Activated B cell treated with CpG ODN at 0.5 μM for 24 hours (primary cell): ENCODE measurements at regions not wholly inside any gene's neighbourhood (a gene's known extent, or its start where the extent isn't known, plus 50 kb on each side); places are given as distances from the start of the nearest gene placed in this dataset.

Experiments used
- ATAC-seq: fragments of 200-7000 bp; cut with Tn5 transposase; one replicate; pipeline ENCODE4 v1.10.0; 2021; ENCODE audit warnings: low read depth, mild to moderate bottlenecking, moderate library complexity
- CTCF ChIA-PET: fragments of 350-600 bp; sonication (Branson Sonifier 250); formaldehyde crosslinking; loops from one replicate; lab custom pipeline; 2021; ENCODE audit warnings: antibody characterized with exemption; lab: Charles Lee
- POLR2A ChIA-PET: fragments of 350-600 bp; sonication (Branson Sonifier 250); formaldehyde crosslinking; loops from one replicate; lab custom pipeline; 2021; ENCODE audit warnings: antibody characterized with exemption; lab: Charles Lee
- DNase-seq: peaks from one replicate; pipeline ENCODE4 v3.0.0; 2022
- H3K27ac Mint-ChIP-seq: one replicate; pipeline ENCODE4 v1.8.0; 2020; ENCODE audit warnings: mixed read lengths
- H3K27me3 Mint-ChIP-seq: one replicate; pipeline ENCODE4 v1.8.0; 2021; ENCODE audit warnings: mixed read lengths
- H3K36me3 Mint-ChIP-seq: one replicate; pipeline ENCODE4 v1.8.0; 2021; ENCODE audit warnings: low read depth, mixed read lengths
- H3K4me1 Mint-ChIP-seq: one replicate; pipeline ENCODE4 v1.8.0; 2021; ENCODE audit warnings: mixed read lengths
- H3K4me3 Mint-ChIP-seq: one replicate; pipeline ENCODE4 v1.8.0; 2020; ENCODE audit warnings: mild to moderate bottlenecking, mixed read lengths
- H3K9me3 Mint-ChIP-seq: one replicate; pipeline ENCODE4 v1.8.0; 2020; ENCODE audit warnings: mixed read lengths
- intact Hi-C: fragments of 100-400 bp; cut with micrococcal nuclease; formaldehyde crosslinking; loops from one replicate; pipeline ENCODE4 v1.15.1; 2024
- TF ChIP-seq, protein P1 (sequence below): fragments of 200-600 bp; IDR thresholded peaks from one replicate; pipeline ENCODE4 v1.8.0; 2022; ENCODE audit warnings: antibody characterized with exemption, mild to moderate bottlenecking

DNA sequence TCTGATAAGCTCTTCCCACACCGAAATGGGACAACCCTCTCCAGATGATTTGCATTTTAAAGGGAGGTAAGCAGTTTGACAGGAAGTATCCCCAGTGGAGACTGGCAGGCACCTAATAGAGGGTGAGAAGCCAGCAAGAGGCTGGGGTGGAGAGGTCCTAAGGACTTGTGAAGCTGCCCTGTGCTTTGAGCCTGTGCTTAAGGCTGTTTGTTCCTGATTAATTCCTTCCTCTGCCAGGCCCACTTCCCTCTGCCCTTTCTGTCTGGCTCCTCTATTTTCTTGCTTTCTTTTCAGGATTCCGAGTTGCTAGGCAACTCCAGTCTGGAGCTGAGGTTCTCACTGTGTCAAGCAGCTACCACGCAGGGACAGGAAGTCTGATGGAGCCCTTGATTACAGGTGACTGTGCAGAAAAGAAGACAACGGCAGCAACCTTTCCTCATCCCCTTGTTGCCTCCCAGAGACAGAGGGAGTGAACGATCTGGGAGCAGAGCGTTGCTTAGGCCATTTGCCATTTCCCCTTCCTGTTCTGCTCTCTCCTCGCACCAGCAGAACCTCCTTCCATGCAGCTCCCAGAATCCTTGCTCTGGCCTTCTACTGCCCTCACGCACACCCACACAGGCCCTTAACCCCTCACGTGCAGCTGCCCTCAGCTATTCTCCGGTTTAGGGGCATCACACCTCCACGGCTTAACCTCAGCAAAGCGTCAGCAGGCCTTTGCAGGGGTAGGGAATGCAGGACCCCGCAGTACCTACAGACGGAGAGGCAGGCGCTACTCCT, 103.6 kb upstream of the CELF4 start:
- CTCF ChIA-PET: no interaction called here
- Mint-ChIP-seq H3K27ac (no peak overlapping the region), H3K9me3 (no peaks in the 10 kb centered on the region), H3K4me1 (no peaks in the 10 kb centered on the region), H3K27me3 (no peaks in the 10 kb centered on the region), H3K36me3 (no peaks in the 10 kb centered on the region), H3K4me3 (no peak overlapping the region)
- TF ChIP-seq, protein P1, sequence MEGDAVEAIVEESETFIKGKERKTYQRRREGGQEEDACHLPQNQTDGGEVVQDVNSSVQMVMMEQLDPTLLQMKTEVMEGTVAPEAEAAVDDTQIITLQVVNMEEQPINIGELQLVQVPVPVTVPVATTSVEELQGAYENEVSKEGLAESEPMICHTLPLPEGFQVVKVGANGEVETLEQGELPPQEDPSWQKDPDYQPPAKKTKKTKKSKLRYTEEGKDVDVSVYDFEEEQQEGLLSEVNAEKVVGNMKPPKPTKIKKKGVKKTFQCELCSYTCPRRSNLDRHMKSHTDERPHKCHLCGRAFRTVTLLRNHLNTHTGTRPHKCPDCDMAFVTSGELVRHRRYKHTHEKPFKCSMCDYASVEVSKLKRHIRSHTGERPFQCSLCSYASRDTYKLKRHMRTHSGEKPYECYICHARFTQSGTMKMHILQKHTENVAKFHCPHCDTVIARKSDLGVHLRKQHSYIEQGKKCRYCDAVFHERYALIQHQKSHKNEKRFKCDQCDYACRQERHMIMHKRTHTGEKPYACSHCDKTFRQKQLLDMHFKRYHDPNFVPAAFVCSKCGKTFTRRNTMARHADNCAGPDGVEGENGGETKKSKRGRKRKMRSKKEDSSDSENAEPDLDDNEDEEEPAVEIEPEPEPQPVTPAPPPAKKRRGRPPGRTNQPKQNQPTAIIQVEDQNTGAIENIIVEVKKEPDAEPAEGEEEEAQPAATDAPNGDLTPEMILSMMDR: no peak
- ATAC-seq (no peak), DNase-seq (no peak)
- POLR2A ChIA-PET: no interaction called here
- intact Hi-C loops: no loop called here

DNA sequence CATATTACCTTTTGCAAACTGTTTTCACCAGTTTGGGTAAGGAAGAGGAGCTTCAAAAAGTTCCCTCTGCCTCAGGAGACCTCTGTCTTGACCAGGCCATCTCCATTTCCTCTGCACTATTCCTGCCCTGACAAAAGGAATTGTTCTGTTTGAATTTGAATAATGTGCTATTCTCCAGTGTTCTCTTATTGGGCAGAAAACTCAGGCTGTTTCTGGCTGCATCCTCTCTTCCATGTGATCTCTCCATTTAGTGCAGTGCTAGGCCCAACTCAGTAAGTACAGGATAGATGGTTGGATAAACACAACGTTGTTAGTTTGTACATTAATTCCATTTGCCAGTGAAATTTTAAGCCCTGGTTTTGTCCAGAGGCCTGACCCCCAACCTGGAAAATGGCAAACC, 102.2 kb upstream of the CELF4 start:
- ATAC-seq: no peak
- ChIA-PET POLR2A (no interaction called here), CTCF (no interaction called here)
- Mint-ChIP-seq H3K27me3 (no peaks in the 10 kb centered on the region), H3K4me3 (no peak overlapping the region), H3K36me3 (no peaks in the 10 kb centered on the region), H3K27ac (no peak overlapping the region), H3K9me3 (no peaks in the 10 kb centered on the region), H3K4me1 (no peaks in the 10 kb centered on the region)
- TF ChIP-seq, protein P1: no peak
- intact Hi-C loops: no loop called here
- no peak for DNase-seq

DNA sequence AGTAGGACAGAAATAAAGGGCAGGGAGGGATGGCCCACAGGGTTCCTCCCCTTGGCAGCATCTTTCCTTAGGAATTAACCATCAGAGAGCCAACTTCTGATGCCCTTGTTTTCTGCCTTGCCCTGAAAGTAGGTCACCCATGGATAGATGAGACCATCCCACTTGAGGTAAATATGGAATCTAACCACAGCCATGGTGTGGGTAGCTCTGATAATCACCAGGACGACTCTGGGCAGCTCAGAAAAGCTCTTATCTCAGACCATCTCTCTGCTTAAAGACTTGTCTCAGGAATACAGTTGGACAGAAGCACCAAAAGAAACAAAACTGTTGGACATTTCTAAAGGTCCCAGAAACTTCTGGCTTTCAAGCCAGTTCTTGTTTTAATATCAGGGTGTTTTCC, 101.4 kb upstream of the CELF4 start:
- Mint-ChIP-seq H3K27me3 (no peaks in the 10 kb centered on the region), H3K4me1 (no peaks in the 10 kb centered on the region), H3K36me3 (no peaks in the 10 kb centered on the region), H3K27ac (no peak overlapping the region), H3K4me3 (no peak overlapping the region), H3K9me3 (no peaks in the 10 kb centered on the region)
- POLR2A ChIA-PET: no interaction called here
- CTCF ChIA-PET: no interaction called here
- intact Hi-C loops: no loop called here
- DNase-seq (no peak), ATAC-seq (no peak)
- TF ChIP-seq, protein P1: no peak

DNA sequence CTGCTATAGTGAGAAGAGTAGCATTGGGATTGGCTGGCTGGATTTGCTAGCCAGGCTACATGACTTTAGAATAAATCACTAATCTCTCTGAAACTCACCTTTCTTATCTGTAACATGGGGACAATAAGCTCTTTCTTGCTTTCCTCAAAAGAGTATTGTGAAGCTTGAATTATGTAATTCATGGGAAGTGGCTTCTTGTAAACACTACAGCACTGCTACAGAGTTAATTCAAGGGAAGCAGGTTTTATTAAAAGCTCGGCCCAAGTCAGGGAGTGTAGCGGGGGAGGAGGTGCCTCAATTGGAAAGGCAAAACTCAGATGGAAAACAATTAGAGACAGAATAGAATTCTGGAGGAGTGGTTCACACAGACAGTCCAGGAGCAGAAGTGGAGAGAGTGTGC, 100.9 kb upstream of the CELF4 start:
- CTCF ChIA-PET: no interaction called here
- POLR2A ChIA-PET: no interaction called here
- DNase-seq (no peak), ATAC-seq (no peak)
- intact Hi-C loops: no loop called here
- H3K27me3 Mint-ChIP-seq: no peaks in the 10 kb centered on the region
- H3K4me1 Mint-ChIP-seq: no peaks in the 10 kb centered on the region
- TF ChIP-seq, protein P1: no peak
- H3K9me3 Mint-ChIP-seq: no peaks in the 10 kb centered on the region
- no peak overlapping the region for H3K27ac Mint-ChIP-seq
- H3K36me3 Mint-ChIP-seq: no peaks in the 10 kb centered on the region
- H3K4me3 Mint-ChIP-seq: no peak overlapping the region

DNA sequence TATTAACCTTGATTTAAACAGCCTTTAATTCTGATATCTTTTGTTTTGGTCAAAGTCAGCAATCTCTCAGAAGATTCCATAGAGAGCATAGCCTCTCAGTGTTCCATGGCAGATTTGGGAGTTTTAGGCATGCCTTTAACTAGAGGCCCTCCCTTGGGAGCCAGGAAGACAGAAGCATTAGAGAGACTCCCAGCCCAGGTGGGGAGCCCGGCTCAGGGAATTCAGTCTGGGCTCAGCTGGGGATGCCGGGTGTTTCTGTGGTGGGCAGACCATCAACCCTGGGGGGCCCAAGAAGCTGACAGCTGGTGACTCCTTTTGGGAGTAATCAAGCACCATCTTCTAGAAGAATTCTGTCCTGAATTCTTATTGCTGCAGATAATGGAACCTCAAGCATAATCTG, 99.7 kb upstream of the CELF4 start:
- no peaks in the 10 kb centered on the region for H3K36me3 Mint-ChIP-seq

More for the DNA sequence above, 99.7 kb upstream of the CELF4 start:
- ATAC-seq: no peak
- no peaks in the 10 kb centered on the region for H3K9me3 Mint-ChIP-seq
- H3K27ac Mint-ChIP-seq: no peak overlapping the region
- intact Hi-C loops: no loop called here
- no peaks in the 10 kb centered on the region for H3K27me3 Mint-ChIP-seq
- no peak for DNase-seq
- H3K4me1 Mint-ChIP-seq: no peaks in the 10 kb centered on the region
- ChIA-PET CTCF (no interaction called here), POLR2A (no interaction called here)
- H3K4me3 Mint-ChIP-seq: no peak overlapping the region
- TF ChIP-seq, protein P1: no peak
